ENCODE measurements at regions not wholly inside any gene's neighbourhood (a gene's known extent, or its start where the extent isn't known, plus 50 kb on each side); places are given as distances from the start of the nearest gene placed in this dataset.

GRCh38 chr18:8458546-8459215, 150.6 kb upstream of the RAB12 start:
- Histone ChIP-seq H3K36me3 (ENCODE audit: control insufficient read depth in 1 of 2, insufficient read depth in 2 of 2, low read length in 2 of 2) (no peaks in the 10 kb centered on the region), H4K8ac (ENCODE audit: low read depth, low read length) (no peak overlapping the region), H3K79me2 (ENCODE audit: control insufficient read depth, insufficient read depth, low read length, poor library complexity) (no peaks in the 10 kb centered on the region), H3K27me3 (ENCODE audit: insufficient read depth, low read length) (no peaks in the 10 kb centered on the region), H2AFZ (ENCODE audit: insufficient read depth, low read length, poor library complexity) (no peak overlapping the region), H2BK12ac (ENCODE audit: low read length) (no peak overlapping the region), H3K18ac (ENCODE audit: low read length) (no peak overlapping the region), H3K4me3 (ENCODE audit: low read depth, low read length) (no peak overlapping the region), H3K4ac (ENCODE audit: low read depth, low read length) (no peak overlapping the region), H3K79me1 (ENCODE audit: low read length) (no peaks in the 10 kb centered on the region), H3K14ac (ENCODE audit: low read length) (no peak overlapping the region), H4K12ac (ENCODE audit: low read depth, low read length) (no peak overlapping the region), H2BK120ac (ENCODE audit: insufficient read depth, low read length, poor library complexity) (no peak overlapping the region), H4K91ac (ENCODE audit: low read depth, low read length) (no peak overlapping the region), H3K27ac (ENCODE audit: low read depth, low read length) (no peak overlapping the region), H3K23ac (ENCODE audit: low read length) (no peak overlapping the region), H3K4me2 (ENCODE audit: low read length) (no peak overlapping the region), H3K9me3 (ENCODE audit: insufficient read depth, low read depth, low read length) (no peaks in the 10 kb centered on the region), H2AK5ac (ENCODE audit: low read length) (no peak overlapping the region), H2BK5ac (ENCODE audit: low read depth, low read length, poor library complexity) (no peak overlapping the region), H3K9ac (ENCODE audit: low read length) (no peak overlapping the region), H3K4me1 (ENCODE audit: control insufficient read depth in 1 of 2, insufficient read depth in 2 of 2, low read length in 2 of 2) (no peaks in the 10 kb centered on the region)
- WGBS (ENCODE audit: extremely low coverage, insufficient coverage, insufficient read length): no CpG with 5 or more reads among the region's 17 CpGs
- DNase-seq: no peak

- H3K9ac ChIP-seq (ENCODE audit: low read length): no peak overlapping the region
- no peak overlapping the region for H4K91ac ChIP-seq (ENCODE audit: low read depth, low read length)
- H2BK5ac ChIP-seq (ENCODE audit: low read depth, low read length, poor library complexity): no peak overlapping the region
- H2AK5ac ChIP-seq (ENCODE audit: low read length): no peak overlapping the region
- no peak overlapping the region for H2BK120ac ChIP-seq (ENCODE audit: insufficient read depth, low read length, poor library complexity)
- H3K4me3 ChIP-seq (ENCODE audit: low read depth, low read length): no peak overlapping the region
- no peak overlapping the region for H3K27ac ChIP-seq (ENCODE audit: low read depth, low read length)
- H3K9me3 ChIP-seq (ENCODE audit: insufficient read depth, low read depth, low read length): no peaks in the 10 kb centered on the region
- no peak overlapping the region for H3K23ac ChIP-seq (ENCODE audit: low read length)
- H3K4ac ChIP-seq (ENCODE audit: low read depth, low read length): no peak overlapping the region
- no peak overlapping the region for H4K12ac ChIP-seq (ENCODE audit: low read depth, low read length)
- H3K4me1 ChIP-seq (ENCODE audit: control insufficient read depth in 1 of 2, insufficient read depth in 2 of 2, low read length in 2 of 2): no peaks in the 10 kb centered on the region
- no peak overlapping the region for H2AFZ ChIP-seq (ENCODE audit: insufficient read depth, low read length, poor library complexity)
- H3K79me2 ChIP-seq (ENCODE audit: control insufficient read depth, insufficient read depth, low read length, poor library complexity): no peaks in the 10 kb centered on the region
- no peaks in the 10 kb centered on the region for H3K79me1 ChIP-seq (ENCODE audit: low read length)
- no peak overlapping the region for H3K4me2 ChIP-seq (ENCODE audit: low read length)
- DNase-seq: no peak
- H3K14ac ChIP-seq (ENCODE audit: low read length): no peak overlapping the region
- no peaks in the 10 kb centered on the region for H3K36me3 ChIP-seq (ENCODE audit: control insufficient read depth in 1 of 2, insufficient read depth in 2 of 2, low read length in 2 of 2)
- no peaks in the 10 kb centered on the region for H3K27me3 ChIP-seq (ENCODE audit: insufficient read depth, low read length)
- H4K8ac ChIP-seq (ENCODE audit: low read depth, low read length): no peak overlapping the region
- no CpG with 5 or more reads among the region's 5 CpGs for WGBS (ENCODE audit: extremely low coverage, insufficient coverage, insufficient read length)
- H3K18ac ChIP-seq (ENCODE audit: low read length): no peak overlapping the region
- no peak overlapping the region for H2BK12ac ChIP-seq (ENCODE audit: low read length)
Measured at GRCh38 chr18:8460748-8461147, 148.5 kb upstream of the RAB12 start.

DNA sequence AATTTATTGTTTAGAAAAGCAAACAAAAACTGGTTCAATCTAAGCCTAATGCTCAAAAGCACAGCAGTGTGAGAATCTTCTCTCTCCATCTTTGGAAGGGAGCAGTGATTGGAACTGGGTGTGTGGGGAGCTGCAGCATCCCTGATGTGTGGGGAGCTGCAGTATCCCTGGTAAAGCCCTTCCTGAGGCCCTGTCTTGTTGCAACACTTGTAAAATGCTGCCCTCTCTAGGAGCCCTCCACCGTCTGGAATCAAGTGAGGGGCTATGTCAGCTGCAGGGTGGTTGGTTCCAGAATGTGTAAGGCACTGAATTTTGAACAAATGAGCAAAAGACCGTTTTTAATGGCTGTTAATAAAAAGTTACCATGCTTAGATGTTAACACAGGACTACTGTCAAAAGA, 147.7 kb upstream of the RAB12 start:
- Histone ChIP-seq H3K79me2 (ENCODE audit: control insufficient read depth, insufficient read depth, low read length, poor library complexity) (no peaks in the 10 kb centered on the region), H3K23ac (ENCODE audit: low read length) (no peak overlapping the region), H4K12ac (ENCODE audit: low read depth, low read length) (no peak overlapping the region), H3K27me3 (ENCODE audit: insufficient read depth, low read length) (no peaks in the 10 kb centered on the region), H3K27ac (ENCODE audit: low read depth, low read length) (no peak overlapping the region), H3K79me1 (ENCODE audit: low read length) (no peaks in the 10 kb centered on the region), H3K4me1 (ENCODE audit: control insufficient read depth in 1 of 2, insufficient read depth in 2 of 2, low read length in 2 of 2) (no peaks in the 10 kb centered on the region), H2AFZ (ENCODE audit: insufficient read depth, low read length, poor library complexity) (no peak overlapping the region), H2AK5ac (ENCODE audit: low read length) (no peak overlapping the region), H2BK12ac (ENCODE audit: low read length) (no peak overlapping the region), H2BK5ac (ENCODE audit: low read depth, low read length, poor library complexity) (no peak overlapping the region), H2BK120ac (ENCODE audit: insufficient read depth, low read length, poor library complexity) (no peak overlapping the region), H3K9ac (ENCODE audit: low read length) (no peak overlapping the region), H3K18ac (ENCODE audit: low read length) (no peak overlapping the region), H3K4me2 (ENCODE audit: low read length) (no peak overlapping the region), H3K14ac (ENCODE audit: low read length) (no peak overlapping the region), H3K4me3 (ENCODE audit: low read depth, low read length) (no peak overlapping the region), H3K36me3 (ENCODE audit: control insufficient read depth in 1 of 2, insufficient read depth in 2 of 2, low read length in 2 of 2) (no peaks in the 10 kb centered on the region), H4K8ac (ENCODE audit: low read depth, low read length) (no peak overlapping the region), H3K4ac (ENCODE audit: low read depth, low read length) (no peak overlapping the region), H4K91ac (ENCODE audit: low read depth, low read length) (no peak overlapping the region), H3K9me3 (ENCODE audit: insufficient read depth, low read depth, low read length) (no peaks in the 10 kb centered on the region)
- WGBS (ENCODE audit: extremely low coverage, insufficient coverage, insufficient read length): no CpG with 5 or more reads among the region's 2 CpGs
- DNase-seq: no peak

DNA sequence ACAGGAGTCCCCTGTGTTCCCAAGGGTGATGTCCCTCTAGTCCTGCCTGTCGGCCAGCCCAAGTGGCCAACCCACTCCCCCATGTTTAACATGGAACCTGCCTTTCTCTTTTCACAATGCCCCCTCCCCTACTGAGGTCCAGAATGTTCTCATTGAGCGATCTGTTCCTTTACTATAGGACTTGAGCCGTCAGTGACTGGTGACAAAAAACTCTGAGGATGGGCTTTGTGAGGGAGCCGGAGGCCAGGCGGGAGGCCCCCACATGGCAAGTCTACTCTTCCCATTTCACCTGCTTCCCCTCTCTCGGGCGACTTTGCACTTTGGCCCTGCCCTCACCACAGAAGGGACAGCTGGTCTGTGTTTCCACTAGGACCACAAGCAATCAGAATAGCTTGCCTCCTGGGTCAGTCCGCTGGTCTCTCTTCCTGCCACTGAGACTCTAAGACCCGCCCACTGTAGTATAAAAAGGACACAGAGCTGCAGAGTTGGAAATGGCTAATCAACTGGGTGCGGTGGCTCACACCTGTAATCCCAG, 146.5 kb upstream of the RAB12 start:
- Histone ChIP-seq H3K4me2 (ENCODE audit: low read length) (no peak overlapping the region), H3K9ac (ENCODE audit: low read length) (no peak overlapping the region), H3K14ac (ENCODE audit: low read length) (no peak overlapping the region), H3K27ac (ENCODE audit: low read depth, low read length) (no peak overlapping the region), H2AFZ (ENCODE audit: insufficient read depth, low read length, poor library complexity) (no peak overlapping the region), H2BK120ac (ENCODE audit: insufficient read depth, low read length, poor library complexity) (no peak overlapping the region), H2AK5ac (ENCODE audit: low read length) (no peak overlapping the region), H3K4me1 (ENCODE audit: control insufficient read depth in 1 of 2, insufficient read depth in 2 of 2, low read length in 2 of 2) (no peaks in the 10 kb centered on the region), H4K91ac (ENCODE audit: low read depth, low read length) (no peak overlapping the region), H3K9me3 (ENCODE audit: insufficient read depth, low read depth, low read length) (no peaks in the 10 kb centered on the region), H3K4me3 (ENCODE audit: low read depth, low read length) (no peak overlapping the region), H3K23ac (ENCODE audit: low read length) (no peak overlapping the region), H2BK12ac (ENCODE audit: low read length) (no peak overlapping the region), H3K4ac (ENCODE audit: low read depth, low read length) (no peak overlapping the region), H3K27me3 (ENCODE audit: insufficient read depth, low read length) (no peaks in the 10 kb centered on the region), H4K12ac (ENCODE audit: low read depth, low read length) (no peak overlapping the region), H3K79me2 (ENCODE audit: control insufficient read depth, insufficient read depth, low read length, poor library complexity) (no peaks in the 10 kb centered on the region), H3K79me1 (ENCODE audit: low read length) (no peaks in the 10 kb centered on the region), H3K18ac (ENCODE audit: low read length) (no peak overlapping the region), H3K36me3 (ENCODE audit: control insufficient read depth in 1 of 2, insufficient read depth in 2 of 2, low read length in 2 of 2) (no peaks in the 10 kb centered on the region), H2BK5ac (ENCODE audit: low read depth, low read length, poor library complexity) (no peak overlapping the region), H4K8ac (ENCODE audit: low read depth, low read length) (no peak overlapping the region)
- DNase-seq: no peak
- WGBS (ENCODE audit: extremely low coverage, insufficient coverage, insufficient read length): no CpG with 5 or more reads among the region's 10 CpGs

Measured in trophoblast cell (in vitro differentiated cells and primary cell).